Panc1 (cell line): ENCODE measurements at regions not wholly inside any gene's neighbourhood (a gene's known extent, or its start where the extent isn't known, plus 50 kb on each side); places are given as distances from the start of the nearest gene placed in this dataset.

Experiments
- CTCF ChIP-seq: fragments of 450-650 bp; IDR thresholded peaks from 2 replicates; pipeline ENCODE4 v1.5.1; 2017; ENCODE audit warnings: mild to moderate bottlenecking
- REST ChIP-seq, 2 experiments: IDR thresholded peaks; 2 replicates each; pipeline ENCODE4 v1.6.1; 2011 to 2012; ENCODE audit warnings: low read depth in 2 of 2, control low read depth in 1 of 2, low read length in 1 of 2, mild to moderate bottlenecking in 1 of 2, moderate library complexity in 1 of 2; ENCODE audit not compliant: insufficient read depth in 1 of 2
- SIN3A ChIP-seq: IDR thresholded peaks from 2 replicates; pipeline ENCODE4 v1.6.1; 2012; ENCODE audit warnings: low read depth, mild to moderate bottlenecking, low read length, moderate library complexity, borderline replicate concordance; ENCODE audit not compliant: insufficient read depth

GRCh38 chr5:147018812-147019211 is 140.3 kb upstream of the PPP2R2B start:
- TF ChIP-seq CTCF (no peak), SIN3A (no peak), REST (IDR thresholded peaks at IDR 0.05; ENCODE audit: insufficient read depth in 1 of 2, low read depth in 2 of 2, low read length in 1 of 2) (no peak)
